ENCODE measurements at regions not wholly inside any gene's neighbourhood (a gene's known extent, or its start where the extent isn't known, plus 50 kb on each side); places are given as distances from the start of the nearest gene placed in this dataset.

DNA sequence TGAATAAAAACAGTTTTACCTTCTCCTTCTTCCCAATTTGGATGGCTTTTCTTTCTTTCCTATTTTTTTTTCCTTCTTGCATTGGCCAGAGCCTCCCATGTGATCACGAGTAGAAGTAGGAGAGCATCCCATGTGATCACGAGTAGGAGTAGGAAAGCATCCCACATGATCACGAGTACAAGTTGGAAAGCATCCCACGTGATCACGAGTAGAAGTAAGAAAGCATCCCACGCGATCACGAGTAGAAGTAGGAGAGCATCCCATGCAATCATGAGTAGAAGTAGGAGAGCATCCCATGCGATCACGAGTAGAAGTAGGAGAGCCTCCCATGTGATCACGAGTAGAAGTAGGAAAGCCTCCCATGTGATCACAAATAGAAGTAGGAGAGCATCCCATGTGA is 218.6 kb downstream of the DLL1 start:
- TF ChIP-seq EZH2phosphoT487 (IDR thresholded peaks at IDR 0.05; ENCODE audit: borderline replicate concordance, low read length) = no peak
- TF ChIP-seq, protein P1, sequence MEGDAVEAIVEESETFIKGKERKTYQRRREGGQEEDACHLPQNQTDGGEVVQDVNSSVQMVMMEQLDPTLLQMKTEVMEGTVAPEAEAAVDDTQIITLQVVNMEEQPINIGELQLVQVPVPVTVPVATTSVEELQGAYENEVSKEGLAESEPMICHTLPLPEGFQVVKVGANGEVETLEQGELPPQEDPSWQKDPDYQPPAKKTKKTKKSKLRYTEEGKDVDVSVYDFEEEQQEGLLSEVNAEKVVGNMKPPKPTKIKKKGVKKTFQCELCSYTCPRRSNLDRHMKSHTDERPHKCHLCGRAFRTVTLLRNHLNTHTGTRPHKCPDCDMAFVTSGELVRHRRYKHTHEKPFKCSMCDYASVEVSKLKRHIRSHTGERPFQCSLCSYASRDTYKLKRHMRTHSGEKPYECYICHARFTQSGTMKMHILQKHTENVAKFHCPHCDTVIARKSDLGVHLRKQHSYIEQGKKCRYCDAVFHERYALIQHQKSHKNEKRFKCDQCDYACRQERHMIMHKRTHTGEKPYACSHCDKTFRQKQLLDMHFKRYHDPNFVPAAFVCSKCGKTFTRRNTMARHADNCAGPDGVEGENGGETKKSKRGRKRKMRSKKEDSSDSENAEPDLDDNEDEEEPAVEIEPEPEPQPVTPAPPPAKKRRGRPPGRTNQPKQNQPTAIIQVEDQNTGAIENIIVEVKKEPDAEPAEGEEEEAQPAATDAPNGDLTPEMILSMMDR (IDR thresholded peaks at IDR 0.05; ENCODE audit: low read depth, low read length, poor library complexity, severe bottlenecking) = no peak
